GM03348 (cell line): ENCODE measurements at regions not wholly inside any gene's neighbourhood (a gene's known extent, or its start where the extent isn't known, plus 50 kb on each side); places are given as distances from the start of the nearest gene placed in this dataset.
"Not testable (repeated sequence)": the region's sequence is repeated elsewhere in the genome, so short reads cannot be mapped to it uniquely, and the experiment has no call there.

Experiments used
- DNase-seq: peaks from one replicate; pipeline ENCODE4 v3.0.0; 2012; ENCODE audit warnings: low spot score

DNA sequence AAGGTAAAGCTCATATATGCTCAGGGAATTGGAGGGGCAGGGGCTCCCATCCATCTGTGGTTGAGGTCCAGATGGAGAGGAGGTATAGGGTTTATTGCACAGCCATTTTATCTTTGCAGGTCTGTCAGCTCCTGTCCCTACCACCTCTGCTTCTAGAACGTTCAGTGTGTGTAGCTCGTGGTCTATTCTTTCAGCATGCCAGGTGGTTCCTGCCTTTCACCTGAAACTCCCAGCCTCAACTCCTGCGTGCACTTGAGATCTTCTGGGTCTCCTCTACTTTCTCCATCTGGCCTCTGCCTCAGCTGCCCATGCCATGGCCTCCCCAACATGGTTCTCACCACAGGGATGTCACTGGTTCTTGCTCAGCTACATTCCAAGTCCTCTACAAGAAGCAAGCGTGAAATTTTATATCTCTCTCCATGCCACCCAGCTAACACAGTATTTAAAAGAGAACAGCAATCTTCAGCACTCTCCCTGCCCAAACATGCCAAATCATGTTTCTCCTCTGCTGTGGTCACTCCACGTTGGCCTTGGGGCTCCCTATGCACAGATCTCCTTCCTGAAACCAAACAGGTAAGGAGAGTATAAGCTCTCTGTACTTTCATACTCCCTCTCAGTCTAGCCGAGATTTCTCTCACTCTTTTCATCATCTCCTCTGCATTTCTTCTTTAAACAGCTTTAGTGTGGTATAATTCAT, 157.8 kb upstream of the TRPC6 start:
- DNase-seq = no peak

DNA sequence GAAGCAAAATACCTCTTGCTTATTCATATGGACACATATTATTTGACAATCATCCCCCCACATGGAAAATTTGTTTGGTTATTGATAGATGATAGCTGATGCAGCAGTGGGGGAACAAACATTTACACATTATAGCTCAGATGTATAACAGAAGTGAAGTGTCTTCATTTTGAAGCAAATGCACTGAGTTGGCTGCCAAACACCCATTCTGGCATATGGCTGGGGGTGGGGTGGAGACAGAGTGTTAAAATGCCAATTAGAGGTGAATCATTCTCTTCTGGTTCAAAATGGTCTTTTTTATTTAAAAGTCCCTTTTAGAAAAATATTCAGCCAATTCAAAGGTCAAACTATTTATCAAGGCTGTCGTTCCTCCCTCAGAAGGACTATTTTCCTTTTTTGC, 157.3 kb upstream of the TRPC6 start:
- no peak for DNase-seq

DNA sequence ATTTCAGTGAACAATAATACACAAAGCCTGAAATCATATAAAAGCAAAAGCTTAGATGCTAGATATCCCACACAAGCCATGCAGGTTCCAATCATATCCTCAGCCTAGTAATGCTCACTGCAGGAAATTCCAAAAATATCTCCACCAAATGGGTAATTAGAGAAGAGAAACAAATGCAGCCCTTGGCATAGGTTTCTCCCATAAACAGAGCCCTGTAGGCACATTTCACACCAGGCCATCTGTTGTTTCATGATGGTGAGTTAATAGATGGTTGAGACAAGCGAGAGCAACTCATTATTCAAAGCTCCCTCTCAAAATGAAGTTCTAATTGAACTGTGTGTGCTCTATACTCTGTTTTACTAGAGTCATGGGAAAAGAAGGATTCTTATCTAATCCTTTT, 154.6 kb upstream of the TRPC6 start:
- no peak for DNase-seq

DNA sequence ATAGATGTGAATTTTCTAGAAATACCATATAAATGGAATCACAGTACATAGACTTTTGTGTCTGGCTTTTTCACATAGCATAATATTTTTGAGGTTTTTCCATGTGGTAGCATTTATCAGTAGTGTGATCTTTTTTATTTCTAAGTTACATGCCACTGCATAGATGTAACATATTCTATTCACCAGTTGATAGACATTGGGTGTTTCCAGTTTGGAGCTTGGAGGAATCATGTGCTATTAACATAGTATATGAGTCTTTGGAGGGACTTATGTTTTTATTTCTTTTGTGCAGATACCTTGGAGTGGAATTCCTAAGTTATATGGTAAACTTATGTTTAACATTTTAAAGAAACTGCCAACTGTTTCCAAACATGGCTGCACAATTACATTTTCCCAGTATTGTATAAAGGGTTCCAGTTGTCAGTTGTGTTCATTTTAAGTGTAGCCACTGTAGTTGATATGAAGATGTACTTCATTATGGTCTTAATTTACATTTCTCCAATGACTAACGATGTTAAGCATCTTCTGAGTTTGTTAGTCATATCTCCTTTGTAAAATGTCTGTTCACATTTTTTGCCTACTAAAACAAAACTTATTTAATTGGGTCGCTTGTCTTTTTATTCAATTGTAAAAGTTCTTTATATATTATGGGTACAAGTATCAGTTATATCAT, 145.7 kb upstream of the TRPC6 start:
- DNase-seq = no peak

DNA sequence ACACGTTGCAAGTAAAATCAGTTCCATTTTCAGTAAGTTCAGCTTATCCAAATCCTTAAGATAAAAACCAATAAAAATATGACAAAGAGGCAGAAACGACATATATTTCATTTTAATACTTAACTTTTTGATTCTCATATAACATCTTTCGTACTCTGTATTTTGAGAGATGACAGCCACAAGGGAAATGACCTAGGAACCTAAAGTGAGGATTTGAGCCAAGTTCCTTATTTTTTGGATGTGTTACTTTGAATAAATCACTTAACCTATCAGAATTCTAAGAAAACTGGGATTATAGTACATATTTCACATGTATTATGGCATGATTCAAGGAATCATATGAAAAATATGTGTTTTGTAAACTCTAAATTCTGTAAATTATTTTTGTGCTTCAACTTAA, 143.6 kb upstream of the TRPC6 start:
- DNase-seq = no peak

DNA sequence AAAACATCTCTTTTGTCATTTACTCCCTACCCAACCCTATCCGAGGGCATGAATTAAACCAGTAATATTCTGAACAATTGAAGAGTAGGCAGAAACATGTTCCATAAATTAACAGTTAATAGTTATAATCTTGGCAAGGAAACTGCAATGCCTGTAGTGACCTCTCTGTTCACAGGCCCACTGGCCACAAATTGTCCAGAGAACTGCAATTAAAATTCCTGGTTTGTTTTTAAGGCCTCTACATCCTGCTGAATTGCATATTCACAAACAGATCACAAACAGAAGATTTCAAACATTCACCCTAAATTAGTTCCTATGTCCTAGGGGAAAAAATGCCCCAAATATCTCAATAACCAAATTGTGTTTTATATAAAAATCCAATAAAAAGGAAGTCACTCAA, 143.2 kb upstream of the TRPC6 start:
- no peak for DNase-seq

DNA sequence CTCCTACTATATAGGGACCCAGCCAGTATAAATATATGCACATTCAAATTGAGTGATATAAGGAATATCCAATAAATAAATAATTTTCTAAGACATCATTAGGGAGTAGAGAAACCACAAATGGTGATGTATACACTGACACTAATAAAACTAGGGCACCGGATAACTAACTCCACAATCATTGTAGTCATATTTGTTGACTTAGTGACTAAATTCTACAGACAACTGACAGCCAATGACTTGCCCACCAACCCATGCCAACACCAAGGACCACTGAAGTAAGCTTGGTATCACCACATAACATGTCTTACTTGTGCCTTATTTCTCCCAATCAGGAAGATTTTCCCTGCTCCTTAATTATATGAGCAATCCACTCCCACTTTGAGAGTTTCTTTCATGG, 139.6 kb upstream of the TRPC6 start:
- no peak for DNase-seq

DNA sequence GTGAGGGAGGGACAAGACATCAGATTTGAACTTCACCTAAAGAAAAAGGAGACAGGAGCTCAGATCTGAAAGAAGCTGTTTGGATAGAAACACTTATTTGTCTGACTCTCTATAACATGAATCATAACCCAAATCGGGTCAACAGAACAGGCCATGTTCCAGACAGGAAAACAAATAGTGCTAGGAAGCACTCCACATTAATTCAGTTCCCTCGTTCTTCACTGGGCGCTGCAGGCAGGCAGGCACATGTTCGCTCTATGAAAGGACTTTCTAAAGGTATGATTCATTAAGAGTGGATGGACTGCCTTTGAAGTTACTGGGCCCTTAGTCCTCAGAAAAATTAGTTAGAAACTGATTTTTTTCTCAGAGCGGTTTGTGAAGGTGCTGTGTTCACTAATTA, 137.5 kb upstream of the TRPC6 start:
- DNase-seq = no peak

DNA sequence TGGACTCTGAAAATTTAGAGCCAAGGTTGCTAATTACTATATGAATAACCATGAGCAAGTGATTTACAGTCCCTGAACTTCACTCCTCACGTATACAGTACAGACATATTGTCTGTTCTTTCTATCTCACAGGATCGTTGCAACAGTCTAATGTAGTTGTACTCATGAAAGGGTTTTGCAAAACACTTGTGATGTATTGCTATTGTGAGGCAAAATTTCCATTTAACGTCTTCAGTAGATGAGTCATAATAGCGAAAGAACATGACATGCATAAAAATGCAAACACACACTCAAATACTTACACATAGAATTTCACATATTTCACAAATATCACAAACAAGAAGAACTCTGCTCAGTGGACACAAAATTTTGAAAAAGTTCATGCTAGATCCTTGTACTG, 134.6 kb upstream of the TRPC6 start:
- no peak for DNase-seq

DNA sequence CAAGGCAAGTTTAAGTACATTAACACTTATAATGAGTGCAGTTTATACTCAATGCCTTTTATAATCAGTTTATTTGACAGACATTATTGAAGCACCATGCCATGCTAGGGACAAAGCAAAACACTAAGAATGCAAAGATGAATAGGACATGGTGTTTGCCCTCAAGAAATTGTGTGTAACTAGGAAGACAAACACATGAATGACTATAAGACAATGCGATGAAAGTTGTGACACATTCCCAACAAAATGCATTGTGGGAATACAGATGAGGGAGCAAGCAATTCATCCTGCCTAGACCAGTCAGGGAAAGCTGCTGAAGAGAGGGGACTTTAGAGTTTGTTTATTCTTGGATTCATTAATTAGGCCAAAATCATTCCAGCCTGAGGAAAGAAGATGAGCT, 133.8 kb upstream of the TRPC6 start:
- DNase-seq = no peak

DNA sequence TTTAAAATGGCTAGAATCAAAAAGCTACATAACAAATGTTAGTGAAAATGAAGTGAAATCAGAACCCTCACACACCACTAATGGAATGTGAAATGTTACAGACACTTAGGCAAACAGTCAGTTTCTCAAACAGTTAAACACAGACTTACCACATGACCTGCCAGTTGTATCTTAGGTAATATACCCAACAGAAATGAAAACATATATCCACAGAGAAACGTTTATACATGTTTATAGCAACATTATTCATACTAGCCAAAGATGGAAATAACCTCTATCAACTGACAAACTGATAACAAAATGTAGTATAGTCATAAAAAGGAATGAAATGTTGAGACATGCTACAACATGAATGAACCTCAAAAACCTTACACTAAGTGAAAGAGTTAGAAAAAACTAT, 131.5 kb upstream of the TRPC6 start:
- DNase-seq = no peak

DNA sequence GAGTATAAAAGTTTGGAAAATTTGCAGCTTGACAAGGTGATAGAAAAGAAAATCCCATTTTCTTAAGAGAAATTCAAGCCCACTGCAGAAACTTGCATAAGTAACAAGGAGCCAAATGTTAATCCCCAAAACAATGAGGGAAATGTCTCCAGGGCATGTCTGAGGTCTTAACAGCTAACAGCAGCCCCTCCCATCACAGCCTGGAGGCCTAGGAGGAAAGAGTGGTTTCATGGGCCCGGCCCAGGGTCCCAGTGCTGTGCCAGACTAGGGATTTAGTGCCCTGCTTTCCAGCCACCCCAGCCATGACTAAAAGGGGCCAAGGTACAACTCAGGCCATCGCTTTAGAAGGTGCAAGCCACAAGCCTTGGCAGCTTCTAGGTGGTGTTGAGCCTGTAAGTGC, 123.7 kb upstream of the TRPC6 start:
- no peak for DNase-seq

DNA sequence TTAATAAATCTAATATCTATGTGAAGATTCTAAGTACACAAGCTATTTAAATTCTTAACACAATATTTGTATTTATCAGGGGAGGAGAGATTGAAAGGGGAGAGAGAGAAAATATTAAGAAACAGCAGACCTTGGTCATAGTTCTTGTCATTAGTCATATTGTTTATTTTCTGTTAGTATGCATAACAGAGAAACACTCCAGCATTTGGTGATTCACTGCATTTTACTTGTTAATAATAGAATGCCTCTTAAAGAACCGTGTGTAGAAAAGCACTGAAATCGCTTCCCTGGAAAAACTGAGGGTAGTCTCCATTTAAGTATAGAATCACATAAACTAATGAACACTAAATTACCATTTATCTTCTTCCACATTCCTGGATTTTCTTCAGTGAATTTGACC, 122.7 kb upstream of the TRPC6 start:
- peak; percentile 5 for DNase-seq

DNA sequence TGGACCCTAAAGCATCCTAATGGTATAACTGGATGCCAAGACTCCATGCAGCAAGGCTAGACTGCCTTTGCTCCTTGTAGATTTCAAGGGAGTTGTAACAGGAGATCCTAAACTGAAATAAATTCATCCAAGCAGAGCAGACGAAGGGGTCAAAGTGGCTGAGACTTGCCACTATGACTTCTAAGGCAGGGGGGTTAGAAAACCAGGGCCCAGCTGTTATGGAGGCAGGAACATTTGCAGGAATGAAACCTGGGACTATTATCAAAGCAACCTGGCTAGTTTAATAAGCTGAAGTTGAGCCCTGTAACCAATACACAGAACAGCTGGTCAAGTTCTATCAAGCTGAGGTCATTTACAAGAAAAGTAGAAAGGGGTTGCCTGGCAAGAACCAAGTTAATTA, 122.2 kb upstream of the TRPC6 start:
- no peak for DNase-seq

DNA sequence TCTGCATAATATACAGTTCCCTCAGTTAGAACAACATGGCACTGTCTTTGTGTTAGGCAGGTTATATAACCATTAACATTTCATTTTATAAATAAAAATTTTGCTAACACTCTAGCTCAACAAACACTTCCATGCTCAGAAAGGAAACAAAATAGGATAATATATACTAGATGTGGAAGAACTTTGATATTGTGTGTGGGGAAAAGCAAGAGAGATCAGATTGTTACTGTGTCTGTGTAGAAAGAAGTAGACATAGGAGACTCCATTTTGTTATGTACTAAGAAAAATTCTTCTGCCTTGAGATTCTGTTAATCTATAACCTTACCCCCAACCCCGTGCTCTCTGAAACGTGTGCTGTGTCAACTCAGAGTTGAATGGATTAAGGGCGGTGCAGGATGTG, 111.1 kb upstream of the TRPC6 start:
- DNase-seq = not testable (repeated sequence)

DNA sequence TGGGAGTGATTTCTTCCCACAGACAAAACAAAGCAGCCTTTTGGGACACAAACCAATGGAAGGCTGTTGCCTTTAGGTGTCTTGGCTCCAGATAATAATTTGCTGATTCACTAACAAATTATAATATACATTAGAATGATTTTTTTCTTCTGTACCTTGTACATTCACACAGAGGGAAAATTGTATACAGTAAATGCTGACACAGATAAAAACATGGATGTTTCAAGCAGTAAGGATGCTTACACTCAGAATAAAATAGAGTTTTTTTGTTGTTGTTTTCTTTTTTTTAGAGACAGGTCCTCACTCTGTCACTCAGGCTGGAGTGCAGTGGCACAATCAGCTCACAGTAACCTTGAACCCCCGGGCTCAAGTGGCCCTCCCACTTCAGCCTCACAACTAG, 109.2 kb upstream of the TRPC6 start:
- no peak for DNase-seq

DNA sequence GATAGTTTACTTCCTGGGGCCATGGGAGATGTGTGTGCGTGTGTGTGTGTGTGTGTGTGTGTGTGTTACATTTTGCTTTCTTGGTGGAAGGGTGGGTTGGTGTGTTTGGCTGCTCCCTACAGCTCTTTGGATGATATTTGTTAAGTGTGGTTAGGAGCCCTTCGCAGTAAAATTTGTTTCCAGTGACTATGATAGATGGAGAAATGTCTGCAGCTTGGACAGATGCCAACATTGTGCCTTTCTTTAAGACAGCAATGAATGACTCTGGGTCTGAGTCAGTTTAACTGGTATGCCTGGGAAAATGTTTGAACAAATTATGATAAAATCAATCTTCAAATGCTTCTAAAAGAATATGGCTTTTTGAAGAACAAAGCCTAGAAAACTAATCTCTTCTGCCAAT, 102.7 kb upstream of the TRPC6 start:
- DNase-seq = no peak

DNA sequence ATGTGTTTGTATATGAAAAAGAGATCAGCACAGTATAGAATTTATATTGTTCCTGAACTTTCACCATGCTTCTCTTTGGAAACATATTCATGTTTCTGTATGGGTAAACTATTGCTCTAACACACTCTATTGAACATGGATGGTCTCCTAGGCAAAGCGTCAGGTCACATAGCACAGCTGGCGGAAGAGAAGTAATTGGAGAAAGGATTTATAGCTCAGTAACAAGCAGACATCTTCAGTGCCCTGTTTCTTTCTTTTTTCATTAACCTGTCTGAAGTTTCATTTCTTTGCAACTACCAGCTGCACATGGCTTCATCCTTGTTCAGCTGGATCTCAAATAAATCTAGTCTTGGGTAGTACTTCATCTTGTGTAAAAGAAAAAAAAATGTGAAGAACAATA, 84.4 kb upstream of the TRPC6 start:
- DNase-seq = no peak

DNA sequence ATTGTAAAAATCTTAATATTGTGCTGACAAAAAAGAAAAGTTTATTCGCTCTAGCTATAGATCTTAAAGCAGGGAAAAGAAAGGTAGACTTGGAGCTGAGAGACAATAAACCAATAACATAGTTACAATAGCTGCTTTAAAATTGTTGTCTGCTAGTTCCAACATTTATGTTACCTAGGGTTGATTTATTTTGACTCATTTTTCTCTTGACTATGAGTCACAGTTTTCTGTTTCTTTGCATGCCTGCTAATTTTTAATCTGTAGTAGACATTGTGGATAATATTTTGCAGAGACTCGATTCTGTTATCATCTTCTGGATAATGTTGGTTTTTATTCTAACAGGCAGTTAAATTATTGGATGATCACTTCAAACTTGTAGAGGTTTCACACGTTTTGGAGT, 83.1 kb upstream of the TRPC6 start:
- DNase-seq = no peak

DNA sequence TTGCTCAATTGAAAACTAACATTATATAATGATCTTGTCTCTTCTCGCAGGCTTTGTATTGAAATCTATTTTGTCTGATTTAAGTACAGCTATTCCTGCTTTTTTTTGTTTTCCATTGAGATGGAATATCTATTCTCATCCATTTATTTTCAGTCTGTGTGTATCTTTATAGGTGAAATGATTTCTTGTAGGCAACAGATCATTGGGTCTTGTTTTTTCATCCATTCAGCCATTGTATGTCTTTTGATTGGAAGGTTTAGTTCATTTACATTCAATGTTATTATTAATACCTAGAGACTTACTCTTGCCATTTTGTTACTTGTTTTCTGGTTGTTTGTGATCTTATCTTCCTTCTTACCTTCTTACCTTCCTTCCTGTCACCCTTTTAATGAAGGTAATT, 77.8 kb upstream of the TRPC6 start:
- no peak for DNase-seq
